OCI-M1 (cell line): ENCODE measurements at regions not wholly inside any gene's neighbourhood (a gene's known extent, or its start where the extent isn't known, plus 50 kb on each side); places are given as distances from the start of the nearest gene placed in this dataset.

Source experiments
- DNase-seq: peaks from one replicate; lab custom pipeline; 2025; lab: John Stamatoyannopoulos, UW

GRCh38 chr2:22826703-22827102 is 558.3 kb upstream of the KLHL29 start:
- DNase-seq: no peak

GRCh38 chr2:22829791-22830190 is 555.2 kb upstream of the KLHL29 start:
- no peak for DNase-seq

GRCh38 chr2:22832196-22832595 is 552.8 kb upstream of the KLHL29 start:
- DNase-seq: no peak

- no peak for DNase-seq
Observed at GRCh38 chr2:22838461-22838860, 546.5 kb upstream of the KLHL29 start.

GRCh38 chr2:22842205-22842869 is 542.6 kb upstream of the KLHL29 start:
- no peak for DNase-seq

GRCh38 chr2:22843919-22844537 is 541.0 kb upstream of the KLHL29 start:
- no peak for DNase-seq

- DNase-seq: no peak
Observed at GRCh38 chr2:22850310-22850709, 534.7 kb upstream of the KLHL29 start.

GRCh38 chr2:22854588-22854987 is 530.4 kb upstream of the KLHL29 start:
- DNase-seq: no peak

GRCh38 chr2:22855081-22855480 is 529.9 kb upstream of the KLHL29 start:
- DNase-seq: no peak

- DNase-seq: no peak
Observed at GRCh38 chr2:22855761-22856184, 529.2 kb upstream of the KLHL29 start.

- no peak for DNase-seq
Observed at GRCh38 chr2:22867973-22868372, 517.0 kb upstream of the KLHL29 start.

- no peak for DNase-seq
Observed at GRCh38 chr2:22878121-22878520, 506.9 kb upstream of the KLHL29 start.

GRCh38 chr2:22879009-22879863 is 505.7 kb upstream of the KLHL29 start:
- no peak for DNase-seq

GRCh38 chr2:22880161-22880560 is 504.8 kb upstream of the KLHL29 start:
- DNase-seq: no peak

GRCh38 chr2:22882011-22882410 is 503.0 kb upstream of the KLHL29 start:
- no peak for DNase-seq

- DNase-seq: no peak
Observed at GRCh38 chr2:22882643-22883042, 502.3 kb upstream of the KLHL29 start.

- no peak for DNase-seq
Observed at GRCh38 chr2:22883054-22883453, 501.9 kb upstream of the KLHL29 start.

- DNase-seq: no peak
Observed at GRCh38 chr2:22885245-22885644, 499.7 kb upstream of the KLHL29 start.

GRCh38 chr2:22887426-22887825 is 497.6 kb upstream of the KLHL29 start:
- DNase-seq: no peak

- no peak for DNase-seq
Observed at GRCh38 chr2:22887845-22888244, 497.1 kb upstream of the KLHL29 start.

GRCh38 chr2:22890132-22890531 is 494.8 kb upstream of the KLHL29 start:
- DNase-seq: no peak

GRCh38 chr2:22893761-22894517 is 491.0 kb upstream of the KLHL29 start:
- DNase-seq: no peak
